Sigmoid colon (tissue), 6 donors: ENCODE measurements at regions not wholly inside any gene's neighbourhood (a gene's known extent, or its start where the extent isn't known, plus 50 kb on each side); places are given as distances from the start of the nearest gene placed in this dataset.

Source experiments
- DNase-seq: peaks from one replicate; pipeline ENCODE4 v3.0.0-alpha.2; 2019
- H3K27ac ChIP-seq, 4 donors: fragments of 200-600 bp; sonication (generic); one replicate each; pipeline ENCODE4 v1.5.1; 2016 to 2019; ENCODE audit warnings: mild to moderate bottlenecking in 1 of 4
- H3K27me3 ChIP-seq, 3 donors: fragments of 200-600 bp; sonication (generic); one replicate each; pipeline ENCODE4 v1.5.1; 2019; ENCODE audit warnings: mild to moderate bottlenecking in 1 of 3
- H3K36me3 ChIP-seq, 4 donors: fragments of 200-600 bp; sonication (generic); one replicate each; pipeline ENCODE4 v1.5.1; 2016 to 2019
- H3K4me1 ChIP-seq, 4 donors: fragments of 200-600 bp; sonication (generic); one replicate each; pipeline ENCODE4 v1.5.1; 2017 to 2019
- H3K4me3 ChIP-seq, 4 donors: fragments of 200-600 bp; sonication (generic); one replicate each; pipeline ENCODE4 v1.5.1; 2017 to 2019; ENCODE audit warnings: mild to moderate bottlenecking in 2 of 4, moderate library complexity in 1 of 4
- H3K9me3 ChIP-seq, 4 donors: fragments of 200-600 bp in 3 of 4; sonication (generic) in 3 of 4; one replicate each; pipeline versions ENCODE4 v1.5.1 to v1.6.1; 2013 to 2019
- EP300 ChIP-seq, 4 donors: sonication (generic); formaldehyde crosslinking; IDR thresholded peaks; one replicate each; pipeline ENCODE4 v1.6.1; 2017; ENCODE audit warnings: antibody characterized with exemption in 4 of 4
- POLR2A ChIP-seq, 2 donors: fragments of 450-650 bp; IDR thresholded peaks; one replicate each; pipeline ENCODE4 v1.6.1; 2016; ENCODE audit warnings: antibody characterized with exemption in 2 of 2, mild to moderate bottlenecking in 2 of 2, moderate library complexity in 2 of 2
- POLR2AphosphoS5 ChIP-seq, 4 donors: sonication (generic); formaldehyde crosslinking; IDR thresholded peaks; one replicate each; pipeline ENCODE4 v1.6.1; 2017; ENCODE audit warnings: antibody characterized with exemption in 4 of 4
- WGBS, 2 donors: extraction: QIAGEN DNeasy Blood & Tissue Kit; methylation state at CpG; one replicate each; pipeline ENCODE4 v1.1.7; 2013; 5-methylcytosine and 5-hydroxymethylcytosine counted together
- intact Hi-C: fragments of 100-400 bp; cut with DNase I; formaldehyde crosslinking; loops from one replicate; pipeline ENCODE4 v1.15.1; 2023
- TF ChIP-seq, protein P1 (sequence below), 4 experiments: fragments of 450-650 bp in 3 of 4; fragments of 200-600 bp in 1 of 4; IDR thresholded peaks; one replicate each; pipeline ENCODE4 v1.5.1; 2016 to 2019; ENCODE audit warnings: antibody characterized with exemption in 4 of 4, mild to moderate bottlenecking in 3 of 4, moderate library complexity in 2 of 4
- donor health status: healthy with polysubstance abuse.
- donor health status: healthy.

DNA sequence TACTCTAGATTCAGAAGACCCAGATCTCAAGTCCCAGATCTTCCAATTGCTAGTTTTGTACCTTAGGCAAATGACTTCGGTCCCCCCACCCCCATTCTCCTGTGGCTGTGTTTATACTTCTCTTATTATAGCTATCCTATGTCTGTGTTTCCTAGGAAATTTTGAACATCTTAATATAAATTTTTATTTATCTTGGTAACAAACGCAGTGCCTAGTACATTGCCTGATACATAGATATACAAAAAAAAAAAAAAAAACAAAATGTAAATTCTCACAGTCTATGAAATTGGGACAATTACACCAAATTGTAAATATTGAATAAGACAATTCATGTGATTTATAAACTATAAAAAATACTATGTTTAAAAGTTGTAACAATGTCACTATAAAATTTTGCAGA lies 84.1 kb upstream of the SLC44A3 start:
- intact Hi-C loops, result no loop called here
- Histone ChIP-seq H3K27ac (peak overlapping the region in 1 of 4 donors; percentile 18), H3K36me3 (no peaks in the 10 kb centered on the region), H3K4me1 (peaks cover 0 to 19% (median 15%) of the 10 kb centered on the region in 4 donors), H3K27me3 (no peaks in the 10 kb centered on the region), H3K4me3 (no peak overlapping the region), H3K9me3 (no peaks in the 10 kb centered on the region)
- TF ChIP-seq POLR2A (IDR thresholded peaks at IDR 0.05) (no peak), POLR2AphosphoS5 (IDR thresholded peaks at IDR 0.05) (no peak), EP300 (IDR thresholded peaks at IDR 0.05) (no peak)
- TF ChIP-seq, protein P1, sequence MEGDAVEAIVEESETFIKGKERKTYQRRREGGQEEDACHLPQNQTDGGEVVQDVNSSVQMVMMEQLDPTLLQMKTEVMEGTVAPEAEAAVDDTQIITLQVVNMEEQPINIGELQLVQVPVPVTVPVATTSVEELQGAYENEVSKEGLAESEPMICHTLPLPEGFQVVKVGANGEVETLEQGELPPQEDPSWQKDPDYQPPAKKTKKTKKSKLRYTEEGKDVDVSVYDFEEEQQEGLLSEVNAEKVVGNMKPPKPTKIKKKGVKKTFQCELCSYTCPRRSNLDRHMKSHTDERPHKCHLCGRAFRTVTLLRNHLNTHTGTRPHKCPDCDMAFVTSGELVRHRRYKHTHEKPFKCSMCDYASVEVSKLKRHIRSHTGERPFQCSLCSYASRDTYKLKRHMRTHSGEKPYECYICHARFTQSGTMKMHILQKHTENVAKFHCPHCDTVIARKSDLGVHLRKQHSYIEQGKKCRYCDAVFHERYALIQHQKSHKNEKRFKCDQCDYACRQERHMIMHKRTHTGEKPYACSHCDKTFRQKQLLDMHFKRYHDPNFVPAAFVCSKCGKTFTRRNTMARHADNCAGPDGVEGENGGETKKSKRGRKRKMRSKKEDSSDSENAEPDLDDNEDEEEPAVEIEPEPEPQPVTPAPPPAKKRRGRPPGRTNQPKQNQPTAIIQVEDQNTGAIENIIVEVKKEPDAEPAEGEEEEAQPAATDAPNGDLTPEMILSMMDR (IDR thresholded peaks at IDR 0.05), result no peak
- 92% methylated on average over 2 of the region's 2 CpGs for WGBS, 2 donors
- DNase-seq, result no peak

DNA sequence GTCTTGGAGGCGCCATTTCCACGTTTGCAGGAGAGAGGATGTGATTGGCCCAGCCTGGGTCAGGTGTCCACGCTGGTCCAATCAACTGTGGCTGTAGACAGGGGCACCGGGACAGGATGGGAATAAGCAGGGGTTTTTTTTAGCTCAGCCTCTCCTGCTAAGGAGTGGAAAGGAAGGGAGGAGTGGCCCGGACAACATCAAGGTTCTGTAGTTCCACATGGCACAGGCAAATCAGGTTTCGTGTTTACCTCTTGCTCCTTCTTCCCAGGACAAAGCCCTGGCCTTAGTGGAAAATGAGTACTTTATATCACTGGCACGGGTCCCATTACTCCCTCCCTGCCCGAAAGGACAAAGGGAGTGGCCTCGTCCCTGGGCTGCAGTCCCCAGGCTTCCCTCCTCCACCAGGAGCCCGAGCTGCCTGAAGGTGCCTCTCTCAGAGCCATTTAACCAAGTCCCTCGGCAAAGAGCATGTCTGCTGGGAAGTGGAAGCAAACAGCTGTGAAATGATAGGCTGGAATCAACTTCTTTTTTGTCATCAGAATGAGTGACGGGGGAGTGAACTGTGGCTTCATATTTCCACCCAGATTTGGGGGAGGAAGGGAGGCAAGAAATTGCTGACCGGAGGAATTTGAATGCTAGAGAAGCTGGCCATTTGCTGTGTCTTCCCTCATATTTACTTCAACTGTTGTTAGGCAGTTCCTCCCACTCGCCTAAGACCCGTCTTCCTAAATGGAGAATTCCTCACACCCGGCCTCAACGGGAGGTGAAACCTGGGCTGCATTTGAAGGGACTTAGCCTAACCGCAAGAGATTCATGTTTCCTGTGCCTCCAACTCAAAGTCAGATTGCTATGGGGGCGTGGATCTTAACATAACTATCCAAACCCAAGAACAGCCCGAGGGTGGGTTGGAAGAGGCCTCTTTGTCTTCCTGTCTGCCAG lies 84.9 kb upstream of the SLC44A3 start:
- no peak for DNase-seq
- Histone ChIP-seq H3K4me1 (peaks cover 0 to 19% (median 15%) of the 10 kb centered on the region in 4 donors), H3K36me3 (no peaks in the 10 kb centered on the region), H3K27me3 (no peaks in the 10 kb centered on the region), H3K27ac (peak overlapping the region in 2 of 4 donors; percentile 1 to 18), H3K9me3 (no peaks in the 10 kb centered on the region), H3K4me3 (no peak overlapping the region)
- intact Hi-C loops, result no loop called here
- whole genome bisulfite sequencing, 2 donors, result 48 to 55% methylated on average over 20 of the region's 20 CpGs
- TF ChIP-seq POLR2AphosphoS5 (IDR thresholded peaks at IDR 0.05) (no peak), EP300 (IDR thresholded peaks at IDR 0.05) (no peak), POLR2A (IDR thresholded peaks at IDR 0.05) (no peak)
- TF ChIP-seq, protein P1 (IDR thresholded peaks at IDR 0.05), result no peak

DNA sequence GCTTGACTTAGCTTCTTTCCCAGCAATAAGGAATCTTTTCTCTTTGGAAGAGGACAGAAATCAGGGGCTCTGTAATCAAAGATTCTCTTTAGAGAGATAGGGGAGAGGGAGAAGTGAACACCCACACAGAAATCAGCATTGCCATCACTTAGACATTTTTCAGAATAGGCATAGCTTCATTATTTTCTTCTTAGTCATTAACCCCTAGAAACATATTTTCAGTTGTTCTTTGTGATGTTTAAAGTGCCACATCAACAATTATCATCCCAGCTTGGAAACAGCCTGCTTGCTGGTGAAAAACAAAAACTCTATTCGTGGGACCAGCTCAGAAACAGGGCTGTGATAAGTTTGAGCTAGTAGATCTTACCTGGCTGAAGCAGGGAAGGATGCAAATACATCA lies 88.3 kb upstream of the SLC44A3 start:
- Histone ChIP-seq H3K27me3 (no peaks in the 10 kb centered on the region), H3K36me3 (no peaks in the 10 kb centered on the region), H3K27ac (no peak overlapping the region), H3K4me3 (no peak overlapping the region), H3K9me3 (no peaks in the 10 kb centered on the region), H3K4me1 (peaks cover 0 to 23% (median 18%) of the 10 kb centered on the region in 4 donors)
- TF ChIP-seq POLR2AphosphoS5 (IDR thresholded peaks at IDR 0.05) (no peak), POLR2A (IDR thresholded peaks at IDR 0.05) (no peak), EP300 (IDR thresholded peaks at IDR 0.05) (no peak)
- TF ChIP-seq, protein P1 (IDR thresholded peaks at IDR 0.05), result no peak
- no peak for DNase-seq
- 83% methylated on average over 1 of the region's 1 CpG for whole genome bisulfite sequencing, 2 donors
- intact Hi-C loops, result no loop called here

DNA sequence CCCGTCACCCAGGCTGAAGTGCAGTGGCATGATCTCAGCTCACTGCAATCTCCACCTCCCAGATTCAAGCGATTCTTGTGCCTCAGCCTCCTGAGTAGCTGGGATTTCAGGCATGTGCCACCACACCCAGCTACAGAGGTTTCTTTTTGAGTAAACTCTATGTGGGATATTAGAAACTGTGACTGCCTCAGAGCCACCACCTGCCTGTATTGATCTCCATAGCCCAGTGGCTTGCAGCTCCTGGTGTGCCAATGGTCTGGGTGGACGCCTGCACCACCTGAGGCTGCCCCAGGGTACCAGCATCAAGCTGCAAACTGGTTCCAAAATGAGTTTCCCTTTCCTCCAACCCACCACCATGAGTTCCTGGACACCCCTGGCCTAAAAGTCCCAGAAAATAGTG lies 89.7 kb upstream of the SLC44A3 start:
- no peak for TF ChIP-seq POLR2A (IDR thresholded peaks at IDR 0.05)
- TF ChIP-seq, protein P1 (IDR thresholded peaks at IDR 0.05), result no peak
- no peak for TF ChIP-seq EP300 (IDR thresholded peaks at IDR 0.05)
- TF ChIP-seq POLR2AphosphoS5 (IDR thresholded peaks at IDR 0.05), result no peak
- no peaks in the 10 kb centered on the region for H3K27me3 ChIP-seq
- H3K36me3 ChIP-seq, result no peaks in the 10 kb centered on the region
- H3K4me1 ChIP-seq, result peaks cover 0 to 23% (median 18%) of the 10 kb centered on the region in 4 donors
- 78 to 96% methylated on average over 3 of the region's 3 CpGs for WGBS, 2 donors
- no peaks in the 10 kb centered on the region for H3K9me3 ChIP-seq
- intact Hi-C loops, result no loop called here
- no peak overlapping the region for H3K4me3 ChIP-seq
- no peak overlapping the region for H3K27ac ChIP-seq
- no peak for DNase-seq
